ENCODE measurements at regions not wholly inside any gene's neighbourhood (a gene's known extent, or its start where the extent isn't known, plus 50 kb on each side); places are given as distances from the start of the nearest gene placed in this dataset.

- TF ChIP-seq CTCF (IDR thresholded peaks at IDR 0.05) (no peak), POLR2A (IDR thresholded peaks at IDR 0.05) (no peak)
These were observed 64.3 kb upstream of the TTC34 start for GRCh38 chr1:2865571-2866421.

Data from body of pancreas (tissue), 4 donors.